ENCODE measurements at regions not wholly inside any gene's neighbourhood (a gene's known extent, or its start where the extent isn't known, plus 50 kb on each side); places are given as distances from the start of the nearest gene placed in this dataset.
"Not testable (repeated sequence)": the region's sequence is repeated elsewhere in the genome, so short reads cannot be mapped to it uniquely, and the experiment has no call there.

GRCh38 chr4:132333724-132334047 lies 815.4 kb upstream of the PCDH10 start:
- Histone ChIP-seq H3K4me3 (no peak overlapping the region), H3K9me3 (no peaks in the 10 kb centered on the region), H3K27ac (no peak overlapping the region), H3K9ac (ENCODE audit: low read depth in 2 of 2, low read length in 2 of 2) (no peak overlapping the region), H3K36me3 (no peaks in the 10 kb centered on the region), H3K27me3 (no peaks in the 10 kb centered on the region), H3K4me1 (no peaks in the 10 kb centered on the region)
- intact Hi-C loops (cut with DNase I): no loop called here
- no peak for DNase-seq
- no peak for TF ChIP-seq CTCF (IDR thresholded peaks at IDR 0.05)

- Histone ChIP-seq H3K9me3 (no peaks in the 10 kb centered on the region), H3K9ac (ENCODE audit: low read depth in 2 of 2, low read length in 2 of 2) (no peak overlapping the region), H3K27ac (no peak overlapping the region), H3K4me3 (no peak overlapping the region), H3K36me3 (no peaks in the 10 kb centered on the region), H3K27me3 (no peaks in the 10 kb centered on the region), H3K4me1 (no peaks in the 10 kb centered on the region)
- intact Hi-C loops (cut with DNase I): no loop called here
- no peak for DNase-seq
- no peak for TF ChIP-seq CTCF (IDR thresholded peaks at IDR 0.05)
Observed at GRCh38 chr4:132334081-132334480, 815.0 kb upstream of the PCDH10 start.

- intact Hi-C loops (cut with DNase I): no loop called here
- Histone ChIP-seq H3K4me1 (no peaks in the 10 kb centered on the region), H3K36me3 (no peaks in the 10 kb centered on the region), H3K27ac (no peak overlapping the region), H3K9ac (ENCODE audit: low read depth in 2 of 2, low read length in 2 of 2) (no peak overlapping the region), H3K4me3 (no peak overlapping the region), H3K27me3 (no peaks in the 10 kb centered on the region), H3K9me3 (no peaks in the 10 kb centered on the region)
- no peak for TF ChIP-seq CTCF (IDR thresholded peaks at IDR 0.05)
- no peak for DNase-seq
Observed at GRCh38 chr4:132344924-132345828, 803.9 kb upstream of the PCDH10 start.

- TF ChIP-seq CTCF (IDR thresholded peaks at IDR 0.05): no peak
- H3K36me3 ChIP-seq: no peaks in the 10 kb centered on the region
- H3K9me3 ChIP-seq: no peaks in the 10 kb centered on the region
- H3K4me3 ChIP-seq: no peak overlapping the region
- H3K27ac ChIP-seq: no peak overlapping the region
- no peak for DNase-seq
- intact Hi-C loops (cut with DNase I): no loop called here
- no peak overlapping the region for H3K9ac ChIP-seq (ENCODE audit: low read depth in 2 of 2, low read length in 2 of 2)
- H3K27me3 ChIP-seq: no peaks in the 10 kb centered on the region
- H3K4me1 ChIP-seq: no peaks in the 10 kb centered on the region
Observed at GRCh38 chr4:132346016-132346415, 803.1 kb upstream of the PCDH10 start.

GRCh38 chr4:132351606-132352005 lies 797.5 kb upstream of the PCDH10 start:
- DNase-seq; H3K27me3 ChIP-seq; intact Hi-C loops (cut with DNase I); H3K4me1 ChIP-seq; H3K4me3 ChIP-seq; H3K36me3 ChIP-seq; H3K27ac ChIP-seq; H3K9ac ChIP-seq (ENCODE audit: low read depth in 2 of 2, low read length in 2 of 2); H3K9me3 ChIP-seq: not testable (repeated sequence)

GRCh38 chr4:132382243-132382642 lies 766.9 kb upstream of the PCDH10 start:
- DNase-seq: no peak
- intact Hi-C loops (cut with DNase I): no loop called here
- Histone ChIP-seq H3K27me3 (no peaks in the 10 kb centered on the region), H3K36me3 (no peaks in the 10 kb centered on the region), H3K27ac (no peak overlapping the region), H3K9ac (ENCODE audit: low read depth in 2 of 2, low read length in 2 of 2) (no peak overlapping the region), H3K4me3 (no peak overlapping the region), H3K9me3 (no peaks in the 10 kb centered on the region), H3K4me1 (no peaks in the 10 kb centered on the region)
- no peak for TF ChIP-seq CTCF (IDR thresholded peaks at IDR 0.05)
